ENCODE measurements at regions not wholly inside any gene's neighbourhood (a gene's known extent, or its start where the extent isn't known, plus 50 kb on each side); places are given as distances from the start of the nearest gene placed in this dataset.

- Histone ChIP-seq H3K9me3 (peaks cover 0 to 9% (median 2%) of the 10 kb centered on the region in 4 donors), H3K4me3 (no peak overlapping the region), H3K27me3 (no peaks in the 10 kb centered on the region), H3K36me3 (no peaks in the 10 kb centered on the region), H3K4me1 (no peaks in the 10 kb centered on the region), H3K27ac (no peak overlapping the region)
- TF ChIP-seq POLR2AphosphoS5 (IDR thresholded peaks at IDR 0.05) (no peak), CTCF (IDR thresholded peaks at IDR 0.05) (no peak), EP300 (IDR thresholded peaks at IDR 0.05) (no peak), POLR2A (IDR thresholded peaks at IDR 0.05) (no peak)
- DNase-seq, result no peak
- 49 to 60% methylated on average over 2 of the region's 2 CpGs for WGBS, 2 donors
- intact Hi-C loops (cut with DNase I), result no loop called here
These were observed 466.1 kb downstream of the EDEM1 start for GRCh38 chr3:5653426-5654143.

GRCh38 chr3:5657106-5657505 lies 469.6 kb downstream of the EDEM1 start:
- no peak for DNase-seq
- intact Hi-C loops (cut with DNase I), result no loop called here
- H3K36me3 ChIP-seq, result no peaks in the 10 kb centered on the region
- 74% methylated on average over 5 of the region's 5 CpGs for WGBS, 2 donors
- H3K9me3 ChIP-seq, result peaks cover 0 to 9% (median 2%) of the 10 kb centered on the region in 4 donors
- no peak overlapping the region for H3K4me3 ChIP-seq
- TF ChIP-seq CTCF (IDR thresholded peaks at IDR 0.05) (no peak), POLR2AphosphoS5 (IDR thresholded peaks at IDR 0.05) (no peak), EP300 (IDR thresholded peaks at IDR 0.05) (no peak), POLR2A (IDR thresholded peaks at IDR 0.05) (no peak)
- no peaks in the 10 kb centered on the region for H3K27me3 ChIP-seq
- no peaks in the 10 kb centered on the region for H3K4me1 ChIP-seq
- H3K27ac ChIP-seq, result no peak overlapping the region

- 74 to 88% methylated on average over 1 of the region's 1 CpG for WGBS, 2 donors
These were observed 476.1 kb downstream of the EDEM1 start for GRCh38 chr3:5663601-5664000.

GRCh38 chr3:5666455-5666854 lies 478.9 kb downstream of the EDEM1 start:
- intact Hi-C loops (cut with DNase I), result no loop called here

More at GRCh38 chr3:5663601-5664000, 476.1 kb downstream of the EDEM1 start:
- H3K27ac ChIP-seq, result no peak overlapping the region
- no peak for DNase-seq
- no peak for TF ChIP-seq POLR2A (IDR thresholded peaks at IDR 0.05)
- TF ChIP-seq POLR2AphosphoS5 (IDR thresholded peaks at IDR 0.05), result no peak
- TF ChIP-seq CTCF (IDR thresholded peaks at IDR 0.05), result no peak
- no peak for TF ChIP-seq EP300 (IDR thresholded peaks at IDR 0.05)
- H3K4me1 ChIP-seq, result no peaks in the 10 kb centered on the region
- no peaks in the 10 kb centered on the region for H3K36me3 ChIP-seq
- no peaks in the 10 kb centered on the region for H3K27me3 ChIP-seq
- no peak overlapping the region for H3K4me3 ChIP-seq
- peaks cover 0 to 9% (median 3%) of the 10 kb centered on the region in 4 donors for H3K9me3 ChIP-seq
- intact Hi-C loops (cut with DNase I), result no loop called here

More at GRCh38 chr3:5666455-5666854, 478.9 kb downstream of the EDEM1 start:
- no peaks in the 10 kb centered on the region for H3K36me3 ChIP-seq
- H3K9me3 ChIP-seq, result peaks cover 0 to 9% (median 3%) of the 10 kb centered on the region in 4 donors
- DNase-seq, result no peak
- no peak overlapping the region for H3K27ac ChIP-seq
- no peaks in the 10 kb centered on the region for H3K27me3 ChIP-seq
- H3K4me3 ChIP-seq, result no peak overlapping the region
- WGBS, 2 donors, result 84 to 85% methylated on average over 4 of the region's 4 CpGs
- H3K4me1 ChIP-seq, result no peaks in the 10 kb centered on the region
- TF ChIP-seq EP300 (IDR thresholded peaks at IDR 0.05) (no peak), POLR2AphosphoS5 (IDR thresholded peaks at IDR 0.05) (no peak), CTCF (IDR thresholded peaks at IDR 0.05) (no peak), POLR2A (IDR thresholded peaks at IDR 0.05) (no peak)
